ENCODE measurements at regions not wholly inside any gene's neighbourhood (a gene's known extent, or its start where the extent isn't known, plus 50 kb on each side); places are given as distances from the start of the nearest gene placed in this dataset.

- Mint-ChIP-seq H3K4me1 (no peaks in the 10 kb centered on the region), H3K27ac (no peak overlapping the region), H3K9me3 (peaks cover 0 to 9% (median 2%) of the 10 kb centered on the region in 7 donors), H3K4me3 (no peak overlapping the region), H3K27me3 (peaks cover 0 to 5% (median 0%) of the 10 kb centered on the region in 3 donors), H3K36me3 (no peaks in the 10 kb centered on the region)
- no peak for DNase-seq
- no peak for ATAC-seq (ENCODE audit: low read depth in 2 of 2)
These were observed 332.9 kb upstream of the ARRDC4 start for GRCh38 chr15:97627634-97628033.

- DNase-seq (no peak), ATAC-seq (ENCODE audit: low read depth in 2 of 2) (no peak)
- H3K4me3 Mint-ChIP-seq: no peak overlapping the region
- no peaks in the 10 kb centered on the region for H3K4me1 Mint-ChIP-seq
- peaks cover 0 to 5% (median 0%) of the 10 kb centered on the region in 3 donors for H3K27me3 Mint-ChIP-seq
- H3K9me3 Mint-ChIP-seq: peaks cover 0 to 13% (median 5%) of the 10 kb centered on the region in 7 donors
- H3K36me3 Mint-ChIP-seq: no peaks in the 10 kb centered on the region
- H3K27ac Mint-ChIP-seq: no peak overlapping the region
These were observed 314.7 kb upstream of the ARRDC4 start for GRCh38 chr15:97645758-97646157.

- peaks cover 0 to 7% (median 3%) of the 10 kb centered on the region in 7 donors for H3K9me3 Mint-ChIP-seq
These were observed 311.8 kb upstream of the ARRDC4 start for GRCh38 chr15:97648728-97649127.

GRCh38 chr15:97652041-97652440 lies 308.5 kb upstream of the ARRDC4 start:
- ATAC-seq (ENCODE audit: low read depth in 2 of 2): no peak
- Mint-ChIP-seq H3K4me1 (peaks cover 0 to 3% (median 0%) of the 10 kb centered on the region in 3 donors), H3K27me3 (peaks cover 11 to 23% (median 15%) of the 10 kb centered on the region in 3 donors), H3K27ac (no peak overlapping the region), H3K36me3 (no peaks in the 10 kb centered on the region), H3K9me3 (peaks cover 0 to 5% (median 0%) of the 10 kb centered on the region in 7 donors), H3K4me3 (no peak overlapping the region)
- no peak for DNase-seq

More at GRCh38 chr15:97648728-97649127, 311.8 kb upstream of the ARRDC4 start:
- Mint-ChIP-seq H3K36me3 (no peaks in the 10 kb centered on the region), H3K4me1 (peaks cover 0 to 3% (median 0%) of the 10 kb centered on the region in 3 donors), H3K27me3 (peaks cover 11 to 17% (median 15%) of the 10 kb centered on the region in 3 donors), H3K27ac (no peak overlapping the region), H3K4me3 (no peak overlapping the region)
- no peak for DNase-seq
- no peak for ATAC-seq (ENCODE audit: low read depth in 2 of 2)

- no peak for DNase-seq
- Mint-ChIP-seq H3K9me3 (peaks cover 0 to 5% (median 0%) of the 10 kb centered on the region in 7 donors), H3K36me3 (no peaks in the 10 kb centered on the region), H3K4me3 (peak overlapping the region in 1 of 8 donors; percentile 52), H3K27me3 (peaks cover 11 to 23% (median 15%) of the 10 kb centered on the region in 3 donors), H3K27ac (peak overlapping the region in 1 of 6 donors; percentile 40), H3K4me1 (peaks cover 0 to 3% (median 0%) of the 10 kb centered on the region in 3 donors)
- no peak for ATAC-seq (ENCODE audit: low read depth in 2 of 2)
These were observed 307.8 kb upstream of the ARRDC4 start for GRCh38 chr15:97652700-97653167.

GRCh38 chr15:97653896-97654295 lies 306.6 kb upstream of the ARRDC4 start:
- peaks cover 0 to 5% (median 0%) of the 10 kb centered on the region in 7 donors for H3K9me3 Mint-ChIP-seq
- peaks cover 11 to 23% (median 15%) of the 10 kb centered on the region in 3 donors for H3K27me3 Mint-ChIP-seq
- no peak for DNase-seq
- no peak for ATAC-seq (ENCODE audit: low read depth in 2 of 2)
- no peak overlapping the region for H3K27ac Mint-ChIP-seq
- H3K36me3 Mint-ChIP-seq: no peaks in the 10 kb centered on the region
- H3K4me3 Mint-ChIP-seq: no peak overlapping the region
- H3K4me1 Mint-ChIP-seq: peaks cover 0 to 3% (median 0%) of the 10 kb centered on the region in 3 donors

GRCh38 chr15:97654481-97655076 lies 305.9 kb upstream of the ARRDC4 start:
- ATAC-seq (ENCODE audit: low read depth in 2 of 2) (no peak), DNase-seq (no peak)
- H3K9me3 Mint-ChIP-seq: peaks cover 0 to 5% (median 0%) of the 10 kb centered on the region in 7 donors
- no peak overlapping the region for H3K27ac Mint-ChIP-seq
- no peaks in the 10 kb centered on the region for H3K36me3 Mint-ChIP-seq
- no peak overlapping the region for H3K4me3 Mint-ChIP-seq
- peaks cover 0 to 3% (median 0%) of the 10 kb centered on the region in 3 donors for H3K4me1 Mint-ChIP-seq
- peaks cover 11 to 23% (median 15%) of the 10 kb centered on the region in 3 donors for H3K27me3 Mint-ChIP-seq

GRCh38 chr15:97661796-97662195 lies 298.7 kb upstream of the ARRDC4 start:
- H3K36me3 Mint-ChIP-seq: no peaks in the 10 kb centered on the region
- no peak overlapping the region for H3K4me3 Mint-ChIP-seq
- H3K4me1 Mint-ChIP-seq: no peaks in the 10 kb centered on the region
- no peak overlapping the region for H3K27ac Mint-ChIP-seq
- peaks cover 0 to 13% (median 4%) of the 10 kb centered on the region in 7 donors for H3K9me3 Mint-ChIP-seq
- H3K27me3 Mint-ChIP-seq: no peaks in the 10 kb centered on the region
- ATAC-seq (ENCODE audit: low read depth in 2 of 2): no peak
- DNase-seq: no peak

- H3K27me3 Mint-ChIP-seq: no peaks in the 10 kb centered on the region
- no peak overlapping the region for H3K27ac Mint-ChIP-seq
These were observed 287.9 kb upstream of the ARRDC4 start for GRCh38 chr15:97672586-97672985.

GRCh38 chr15:97678656-97679055 lies 281.8 kb upstream of the ARRDC4 start:
- Mint-ChIP-seq H3K27me3 (no peaks in the 10 kb centered on the region), H3K27ac (no peak overlapping the region), H3K4me1 (no peaks in the 10 kb centered on the region), H3K9me3 (peaks cover 0 to 26% (median 8%) of the 10 kb centered on the region in 7 donors), H3K4me3 (no peak overlapping the region), H3K36me3 (no peaks in the 10 kb centered on the region)
- DNase-seq: no peak
- ATAC-seq (ENCODE audit: low read depth in 2 of 2): no peak

More at GRCh38 chr15:97672586-97672985, 287.9 kb upstream of the ARRDC4 start:
- no peaks in the 10 kb centered on the region for H3K4me1 Mint-ChIP-seq
- ATAC-seq (ENCODE audit: low read depth in 2 of 2) (no peak), DNase-seq (no peak)
- H3K36me3 Mint-ChIP-seq: no peaks in the 10 kb centered on the region
- peaks cover 0 to 22% (median 7%) of the 10 kb centered on the region in 7 donors for H3K9me3 Mint-ChIP-seq
- no peak overlapping the region for H3K4me3 Mint-ChIP-seq

- Mint-ChIP-seq H3K27me3 (no peaks in the 10 kb centered on the region), H3K4me3 (no peak overlapping the region), H3K9me3 (peaks cover 0 to 20% (median 8%) of the 10 kb centered on the region in 7 donors), H3K4me1 (no peaks in the 10 kb centered on the region), H3K27ac (no peak overlapping the region), H3K36me3 (no peaks in the 10 kb centered on the region)
- no peak for ATAC-seq (ENCODE audit: low read depth in 2 of 2)
- no peak for DNase-seq
These were observed 281.3 kb upstream of the ARRDC4 start for GRCh38 chr15:97679106-97679688.

GRCh38 chr15:97680606-97681220 lies 279.8 kb upstream of the ARRDC4 start:
- Mint-ChIP-seq H3K4me3 (no peak overlapping the region), H3K27me3 (no peaks in the 10 kb centered on the region), H3K9me3 (peaks cover 0 to 8% (median 5%) of the 10 kb centered on the region in 7 donors), H3K36me3 (no peaks in the 10 kb centered on the region), H3K4me1 (no peaks in the 10 kb centered on the region), H3K27ac (no peak overlapping the region)
- ATAC-seq (ENCODE audit: low read depth in 2 of 2): no peak
- no peak for DNase-seq

- Mint-ChIP-seq H3K4me3 (no peak overlapping the region), H3K9me3 (peaks cover 0 to 8% (median 6%) of the 10 kb centered on the region in 7 donors), H3K36me3 (no peaks in the 10 kb centered on the region), H3K27ac (peak overlapping the region in 1 of 6 donors; percentile 56), H3K4me1 (no peaks in the 10 kb centered on the region), H3K27me3 (no peaks in the 10 kb centered on the region)
- DNase-seq (no peak), ATAC-seq (ENCODE audit: low read depth in 2 of 2) (no peak)
These were observed 276.7 kb upstream of the ARRDC4 start for GRCh38 chr15:97683831-97684230.

GRCh38 chr15:97684249-97684648 lies 276.3 kb upstream of the ARRDC4 start:
- Mint-ChIP-seq H3K4me3 (no peak overlapping the region), H3K4me1 (no peaks in the 10 kb centered on the region), H3K36me3 (no peaks in the 10 kb centered on the region), H3K27me3 (no peaks in the 10 kb centered on the region), H3K9me3 (peaks cover 0 to 9% (median 6%) of the 10 kb centered on the region in 7 donors), H3K27ac (peak overlapping the region in 1 of 6 donors; percentile 56)
- DNase-seq (no peak), ATAC-seq (ENCODE audit: low read depth in 2 of 2) (no peak)

All from naive B cell (primary cell).